A549 (cell line): ENCODE measurements at regions not wholly inside any gene's neighbourhood (a gene's known extent, or its start where the extent isn't known, plus 50 kb on each side); places are given as distances from the start of the nearest gene placed in this dataset.

Source experiments
- ATAC-seq, 2 experiments: fragments of 200-7000 bp in 1 of 2; fragments of >200 bp in 1 of 2; cut with Nextera tagmentation in 1 of 2; cut with Tn5 transposase in 1 of 2; 3 replicates each; pipeline versions ENCODE4 v1.8.0 to v1.9.1; 2018 to 2020; ENCODE audit warnings: mild to moderate bottlenecking in 1 of 2, moderate library complexity in 1 of 2
- CTCF ChIA-PET: fragments of 300-600 bp; sonication (Branson Sonifier 250); formaldehyde crosslinking; extraction: SDS; loops from one replicate; lab custom pipeline; 2021; ENCODE audit warnings: antibody characterized with exemption, inconsistent platforms; lab: Yijun Ruan, JAX
- POLR2A ChIA-PET: fragments of 350-600 bp; formaldehyde crosslinking; extraction: SDS; loops from one replicate; lab custom pipeline; 2021; ENCODE audit warnings: antibody characterized with exemption, inconsistent platforms; lab: Yijun Ruan, JAX
- DNase-seq, 2 experiments: peaks; one replicate each; pipeline versions ENCODE4 v3.0.0 to v3.0.0-alpha.2; 2011 to 2016; ENCODE audit warnings: low read depth in 1 of 2, low spot score in 1 of 2
- FAIRE-seq: peaks from 2 replicates; lab custom pipeline; 2011; peaks lifted over from hg19 to GRCh38; lab: Jason Lieb, UNC
- H3K27ac ChIP-seq, 2 experiments: fragments of >200 bp; sonication (Bioruptor Twin); formaldehyde crosslinking; 3 replicates each; pipeline ENCODE4 v1.5.1; 2016 to 2017
- H3K4me1 ChIP-seq: fragments of >200 bp; sonication (Bioruptor Twin); formaldehyde crosslinking; 3 replicates; pipeline ENCODE4 v1.6.1; 2016
- H3K4me2 ChIP-seq: fragments of >200 bp; sonication (Bioruptor Twin); formaldehyde crosslinking; 3 replicates; pipeline ENCODE4 v1.6.1; 2016
- H3K4me3 ChIP-seq: fragments of >200 bp; sonication (Bioruptor Twin); formaldehyde crosslinking; 3 replicates; pipeline ENCODE4 v1.5.1; 2016
- H3K9me3 ChIP-seq: fragments of >200 bp; sonication (Bioruptor Twin); formaldehyde crosslinking; 3 replicates; pipeline ENCODE4 v1.6.1; 2016
- BCL3 ChIP-seq: fragments of >200 bp; sonication (Bioruptor Twin); formaldehyde crosslinking; IDR thresholded peaks from 3 replicates; pipeline ENCODE4 v1.6.1; 2016
- BHLHE40 ChIP-seq: IDR thresholded peaks from 2 replicates; pipeline ENCODE4 v1.6.1; 2012; ENCODE audit warnings: low read depth, low read length, inconsistent platforms
- CBX2 ChIP-seq: fragments of 200-600 bp; sonication (generic); IDR thresholded peaks from 2 replicates; pipeline ENCODE4 v1.6.1; 2016; ENCODE audit warnings: low read depth, mild to moderate bottlenecking, borderline replicate concordance
- CBX8 ChIP-seq: fragments of 200-600 bp; sonication (generic); IDR thresholded peaks from 2 replicates; pipeline ENCODE4 v1.6.1; 2016
- CTCF ChIP-seq: fragments of >200 bp; sonication (Bioruptor Twin); formaldehyde crosslinking; IDR thresholded peaks from 3 replicates; pipeline ENCODE4 v1.5.1; 2016
- E2F6 ChIP-seq: IDR thresholded peaks from 2 replicates; pipeline ENCODE4 v1.6.1; 2012; ENCODE audit warnings: low read depth, borderline replicate concordance
- ELK1 ChIP-seq: fragments of 150-350 bp; IDR thresholded peaks from 2 replicates; pipeline ENCODE4 v1.6.1; 2014; ENCODE audit warnings: low read depth, mild to moderate bottlenecking, low read length
- EP300 ChIP-seq, 2 experiments: fragments of >200 bp; sonication (Bioruptor Twin); formaldehyde crosslinking; IDR thresholded peaks; 2 replicates in 1 of 2; 3 replicates in 1 of 2; pipeline ENCODE4 v1.6.1; 2016 to 2017
- ESRRA ChIP-seq: fragments of 150-350 bp; IDR thresholded peaks from 2 replicates; pipeline ENCODE4 v1.6.1; 2014; ENCODE audit warnings: mild to moderate bottlenecking, low read length, borderline replicate concordance
- GATA3 ChIP-seq: IDR thresholded peaks from 2 replicates; pipeline ENCODE4 v1.6.1; 2012; ENCODE audit warnings: borderline replicate concordance
- HEYL ChIP-seq: fragments of 250-450 bp; sonication (Bioruptor Pico); IDR thresholded peaks from 2 replicates; pipeline ENCODE4 v1.8.0; 2021; ENCODE audit warnings: mild to moderate bottlenecking, moderate library complexity
- HOXA7 ChIP-seq: fragments of 250-450 bp; sonication (Bioruptor Pico); IDR thresholded peaks from 2 replicates; pipeline ENCODE4 v1.5.0; 2020; ENCODE audit warnings: mild to moderate bottlenecking, moderate library complexity
- HOXB13 ChIP-seq: fragments of 250-450 bp; sonication (Bioruptor Pico); IDR thresholded peaks from 2 replicates; pipeline ENCODE4 v1.5.0; 2020; ENCODE audit warnings: low read depth, mild to moderate bottlenecking, moderate library complexity
- JUNB ChIP-seq: fragments of >200 bp; sonication (Bioruptor Twin); formaldehyde crosslinking; IDR thresholded peaks from 2 replicates; pipeline ENCODE4 v1.6.1; 2016
- KDM1A ChIP-seq: fragments of 200-600 bp; sonication (generic); IDR thresholded peaks from 2 replicates; pipeline ENCODE4 v1.6.1; 2016; ENCODE audit warnings: low read depth, mild to moderate bottlenecking
- NR3C1 ChIP-seq: fragments of >200 bp; sonication (Bioruptor Twin); formaldehyde crosslinking; IDR thresholded peaks from 3 replicates; pipeline ENCODE4 v1.6.1; 2017
- POLR2AphosphoS2 ChIP-seq: conservative IDR thresholded peaks from 2 replicates; pipeline ENCODE4 v1.6.1; 2012; ENCODE audit warnings: low read length, improper control_type of control experiment, inconsistent platforms
- SMC3 ChIP-seq: fragments of >200 bp; sonication (Bioruptor Twin); formaldehyde crosslinking; IDR thresholded peaks from 3 replicates; pipeline ENCODE4 v1.6.1; 2018; ENCODE audit warnings: inconsistent platforms
- TP53 ChIP-seq: fragments of 250-450 bp; sonication (Bioruptor Pico); IDR thresholded peaks from 2 replicates; pipeline ENCODE4 v1.5.0; 2021; ENCODE audit warnings: mild to moderate bottlenecking, moderate library complexity
- WGBS: methylation state at CpG from one replicate; pipeline ENCODE4 v1.1.6; 2017; ENCODE audit errors: missing lambda C conversion rate; 5-methylcytosine and 5-hydroxymethylcytosine counted together
- TF ChIP-seq, protein P1 (sequence below): IDR thresholded peaks from 2 replicates; pipeline ENCODE4 v1.6.1; 2012

- TF ChIP-seq TP53 (CRISPR knock-in tag): no peak
- TF ChIP-seq, all 56 proteins: peak for 0
Observed at GRCh38 chr4:53721263-53721662, 130.0 kb upstream of the LNX1 start (continued).

- TF ChIP-seq KDM1A (no peak), CTCF (no peak)
- TF ChIP-seq, all 56 proteins: peak for 0
- FAIRE-seq (no peak), ATAC-seq (no peak), DNase-seq (no peak)
- POLR2A ChIA-PET: no interaction called here
- no peaks in the 10 kb centered on the region for H3K4me1 ChIP-seq
- 59% methylated on average over 5 of the region's 5 CpGs for WGBS
- no peak overlapping the region for H3K4me2 ChIP-seq
- CTCF ChIA-PET: no interaction called here
- H3K4me3 ChIP-seq: no peak overlapping the region
- no peak overlapping the region for H3K27ac ChIP-seq
- H3K9me3 ChIP-seq: no peaks in the 10 kb centered on the region
Observed at GRCh38 chr4:53720776-53721175, 129.5 kb upstream of the LNX1 start.

DNA sequence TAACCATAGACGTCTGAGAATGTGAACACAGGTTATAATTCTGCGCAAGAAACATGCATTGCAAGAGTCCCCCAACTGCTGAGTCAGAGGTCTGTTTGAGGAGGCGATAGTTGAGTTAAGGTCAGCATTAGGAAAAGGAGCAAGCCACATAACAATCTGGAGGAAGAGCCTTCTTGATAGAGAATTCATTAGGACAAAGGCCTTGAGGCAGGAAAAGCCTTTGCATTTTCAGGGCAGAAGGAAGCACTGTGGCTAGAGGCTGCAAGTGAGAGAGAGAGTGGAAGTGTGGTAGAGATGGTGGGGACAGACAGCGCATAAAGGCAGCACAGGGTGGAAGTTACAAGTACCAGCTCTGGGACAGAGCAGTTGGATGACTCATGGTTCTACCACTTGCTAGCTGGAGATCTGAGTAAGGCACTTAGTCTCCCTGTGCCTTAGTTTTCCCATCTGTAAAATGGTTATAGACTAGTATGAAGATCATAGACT is 125.8 kb upstream of the LNX1 start:
- TF ChIP-seq CTCF: no peak
- TF ChIP-seq NR3C1: no peak
- TF ChIP-seq SMC3: no peak
- TF ChIP-seq CBX2: no peak
- ChIA-PET POLR2A (no interaction called here), CTCF (interaction anchor here (0.9 to 2.6 kb wide), 2 partner anchors 11 kb away, joined by 3 to 11 read pairs; no protein-coding TSS in a partner anchor)
- ATAC-seq (no peak), FAIRE-seq (no peak), DNase-seq (no peak)
- H3K27ac ChIP-seq: no peak overlapping the region
- no peaks in the 10 kb centered on the region for H3K9me3 ChIP-seq
- 83% methylated on average over 4 of the region's 4 CpGs for WGBS
- H3K4me1 ChIP-seq: no peaks in the 10 kb centered on the region
- H3K4me2 ChIP-seq: no peak overlapping the region
- no peak overlapping the region for H3K4me3 ChIP-seq

DNA sequence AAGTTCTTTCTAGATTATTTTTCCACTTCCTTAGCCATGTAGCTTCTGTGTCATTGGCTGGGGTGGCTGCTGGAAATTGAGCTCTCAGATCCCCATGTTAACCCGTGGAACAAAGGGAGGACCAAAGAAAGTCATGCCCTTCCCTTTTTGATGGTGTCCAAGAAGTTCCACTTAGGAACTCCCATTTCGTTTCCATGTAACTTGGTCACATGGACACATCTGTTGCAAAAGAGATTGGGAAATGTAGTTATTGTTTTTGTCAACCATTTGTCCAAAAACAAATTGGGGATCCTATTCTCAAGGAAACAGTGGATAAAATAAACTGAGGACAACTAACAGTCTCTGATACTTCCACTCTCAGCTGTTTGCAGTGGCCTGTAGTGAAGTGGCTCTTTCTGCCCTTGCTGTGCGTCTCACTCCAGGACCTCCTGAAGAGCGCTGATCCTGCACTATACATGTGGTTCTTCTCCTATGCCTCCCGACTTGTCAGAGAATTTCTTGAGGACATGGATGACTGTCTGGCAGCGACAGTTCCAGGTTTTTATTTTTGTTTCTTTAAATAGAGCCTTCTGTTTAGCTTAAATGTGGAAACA is 125.3 kb upstream of the LNX1 start:
- no peak overlapping the region for H3K4me3 ChIP-seq
- no peak overlapping the region for H3K4me2 ChIP-seq
- no peaks in the 10 kb centered on the region for H3K9me3 ChIP-seq
- H3K4me1 ChIP-seq: no peaks in the 10 kb centered on the region
- CTCF ChIA-PET: interaction anchor here (0.7 to 2.6 kb wide), 2 partner anchors 10 to 28 kb away, joined by 5 to 11 read pairs; no protein-coding TSS in a partner anchor
- FAIRE-seq: no peak
- no peak for DNase-seq
- 75% methylated on average over 6 of the region's 6 CpGs for WGBS
- no peak for ATAC-seq
- H3K27ac ChIP-seq: no peak overlapping the region
- POLR2A ChIA-PET: no interaction called here
- no peak for TF ChIP-seq HOXA7
- no peak for TF ChIP-seq HEYL (CRISPR knock-in tag)
- no peak for TF ChIP-seq E2F6
- TF ChIP-seq TP53 (CRISPR knock-in tag): no peak
- no peak for TF ChIP-seq CBX2
- no peak for TF ChIP-seq HOXB13
- no peak for TF ChIP-seq ESRRA
- no peak for TF ChIP-seq POLR2AphosphoS2
- no peak for TF ChIP-seq EP300 (IDR thresholded peaks at IDR 0.05)
- TF ChIP-seq GATA3: no peak
- TF ChIP-seq BCL3: no peak
- TF ChIP-seq JUNB: no peak
- no peak for TF ChIP-seq BHLHE40
- TF ChIP-seq CBX8: no peak
- TF ChIP-seq, protein P1, sequence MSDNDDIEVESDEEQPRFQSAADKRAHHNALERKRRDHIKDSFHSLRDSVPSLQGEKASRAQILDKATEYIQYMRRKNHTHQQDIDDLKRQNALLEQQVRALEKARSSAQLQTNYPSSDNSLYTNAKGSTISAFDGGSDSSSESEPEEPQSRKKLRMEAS: no peak
- TF ChIP-seq ELK1: no peak
